HL-60 (cell line): ENCODE measurements at regions not wholly inside any gene's neighbourhood (a gene's known extent, or its start where the extent isn't known, plus 50 kb on each side); places are given as distances from the start of the nearest gene placed in this dataset.

ENCODE experiments used
- DNase-seq, 2 experiments: peaks; one replicate each; pipeline ENCODE4 v3.0.0-alpha.2; 2010 to 2020; ENCODE audit warnings: low read depth in 1 of 2, low spot score in 1 of 2
- H3K27ac ChIP-seq: fragments of 250-450 bp; sonication (Bioruptor Pico); replicated peaks from 2 replicates; pipeline ENCODE4 v1.5.1; 2020; ENCODE audit warnings: mild to moderate bottlenecking, moderate library complexity
- H3K27me3 ChIP-seq: fragments of 250-450 bp; sonication (Bioruptor Pico); 2 replicates; pipeline ENCODE4 v1.5.1; 2021; ENCODE audit warnings: mild to moderate bottlenecking, moderate library complexity; ENCODE audit not compliant: insufficient read depth, poor library complexity, severe bottlenecking
- H3K4me3 ChIP-seq: replicated peaks from 2 replicates; pipeline ENCODE4 v1.5.1; 2011; ENCODE audit warnings: mild to moderate bottlenecking, control low read depth, low read length; ENCODE audit not compliant: insufficient read depth
- GABPA ChIP-seq: IDR thresholded peaks from 2 replicates; pipeline ENCODE4 v1.6.1; 2012; ENCODE audit warnings: low read depth
- POLR2AphosphoS5 ChIP-seq: IDR thresholded peaks from 2 replicates; pipeline ENCODE4 v1.6.1; 2012; ENCODE audit warnings: low read depth
- REST ChIP-seq: IDR thresholded peaks from 2 replicates; pipeline ENCODE4 v1.6.1; 2012; ENCODE audit warnings: low read depth; ENCODE audit not compliant: insufficient replicate concordance
- SPI1 ChIP-seq: IDR thresholded peaks from 2 replicates; pipeline ENCODE4 v1.6.1; 2012; ENCODE audit warnings: low read depth, mild to moderate bottlenecking, borderline replicate concordance
- TF ChIP-seq, protein P1 (sequence below): IDR thresholded peaks from one replicate; pipeline ENCODE4 v1.5.1; 2011; ENCODE audit warnings: low read length, control low read depth, inconsistent platforms; ENCODE audit not compliant: insufficient read depth

DNA sequence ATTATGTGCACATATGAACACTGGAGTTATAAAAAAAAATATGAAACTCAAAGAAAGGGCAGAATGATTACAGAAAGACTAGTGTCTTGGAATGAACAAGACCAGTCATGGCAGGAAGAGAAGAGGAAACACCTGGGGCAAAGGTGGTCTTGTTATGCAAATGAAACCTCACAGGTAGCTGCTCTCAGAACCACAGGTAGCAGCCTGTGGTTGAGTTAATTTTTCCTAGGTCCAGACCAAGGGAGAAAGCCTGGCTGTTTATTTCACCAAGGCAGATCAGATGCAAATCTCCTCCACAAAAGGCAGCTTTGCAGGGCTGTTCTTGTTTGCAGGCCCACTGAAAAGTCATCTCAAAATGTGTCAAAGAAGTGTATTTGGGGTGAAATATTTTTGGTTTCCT, 785.8 kb downstream of the RNF144A start:
- Histone ChIP-seq H3K27ac (no peak overlapping the region), H3K27me3 (no peaks in the 10 kb centered on the region), H3K4me3 (no peak overlapping the region)
- DNase-seq = no peak
- no peak for TF ChIP-seq GABPA
- no peak for TF ChIP-seq REST
- TF ChIP-seq POLR2AphosphoS5 = no peak

DNA sequence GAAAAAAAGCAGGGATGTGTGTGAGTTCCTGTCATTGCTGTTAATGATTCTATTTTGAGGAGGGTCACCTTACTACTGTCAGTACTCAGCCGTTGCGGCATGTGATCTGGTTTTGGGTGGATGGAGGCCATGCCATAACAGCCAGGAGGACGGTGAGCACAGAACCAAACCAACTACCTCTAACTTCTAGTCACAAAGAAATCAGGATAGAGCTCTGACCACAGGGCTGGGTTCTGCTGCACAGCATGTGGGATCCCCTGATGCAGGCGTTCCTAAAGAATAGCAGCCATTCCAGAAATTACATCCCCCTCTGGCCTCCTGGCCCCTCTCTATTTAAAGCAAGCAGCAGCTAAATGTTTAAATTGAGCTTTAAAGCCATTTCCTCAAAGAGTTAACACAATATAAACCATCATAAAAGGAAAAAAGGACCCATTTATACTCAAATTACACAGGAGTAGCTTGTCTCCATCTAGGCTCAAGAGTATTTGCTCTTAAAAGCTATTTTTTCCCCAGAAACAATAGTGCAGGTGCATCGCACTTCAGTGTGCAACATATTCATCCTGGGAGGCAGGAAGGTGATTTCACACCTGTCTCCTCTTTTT, 786.4 kb downstream of the RNF144A start:
- no peak for DNase-seq
- H3K4me3 ChIP-seq = no peak overlapping the region
- no peak overlapping the region for H3K27ac ChIP-seq

DNA sequence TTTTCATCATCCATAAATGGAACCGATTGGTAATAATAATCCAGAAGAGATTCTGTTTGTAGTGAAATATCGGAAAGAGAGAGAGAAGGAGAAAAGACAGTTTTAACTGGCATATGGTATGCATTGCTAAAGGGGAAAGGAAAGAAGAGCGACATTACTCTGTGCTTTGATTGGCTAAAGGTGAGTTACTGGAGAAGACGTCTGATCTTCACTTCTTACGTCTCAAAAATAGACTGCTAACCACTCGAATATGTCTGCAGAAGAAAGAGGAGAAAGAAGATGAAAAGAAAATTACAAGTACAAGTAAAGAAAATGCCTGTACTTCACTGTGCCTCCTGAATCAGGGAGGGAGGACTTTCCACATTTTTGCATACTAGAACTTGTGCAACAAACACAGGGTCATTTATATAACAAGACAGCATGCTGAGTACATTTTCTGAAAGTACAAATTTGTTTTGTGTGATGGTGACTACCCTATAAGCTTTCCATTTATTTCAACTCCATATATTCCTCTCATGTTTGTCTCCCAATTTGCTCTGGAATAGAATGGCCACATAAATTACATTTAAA, 787.2 kb downstream of the RNF144A start:
- Histone ChIP-seq H3K27ac (no peak overlapping the region), H3K27me3 (no peaks in the 10 kb centered on the region), H3K4me3 (no peak overlapping the region)
- TF ChIP-seq POLR2AphosphoS5 (no peak), SPI1 (no peak), REST (no peak), GABPA (no peak)
- TF ChIP-seq, protein P1, sequence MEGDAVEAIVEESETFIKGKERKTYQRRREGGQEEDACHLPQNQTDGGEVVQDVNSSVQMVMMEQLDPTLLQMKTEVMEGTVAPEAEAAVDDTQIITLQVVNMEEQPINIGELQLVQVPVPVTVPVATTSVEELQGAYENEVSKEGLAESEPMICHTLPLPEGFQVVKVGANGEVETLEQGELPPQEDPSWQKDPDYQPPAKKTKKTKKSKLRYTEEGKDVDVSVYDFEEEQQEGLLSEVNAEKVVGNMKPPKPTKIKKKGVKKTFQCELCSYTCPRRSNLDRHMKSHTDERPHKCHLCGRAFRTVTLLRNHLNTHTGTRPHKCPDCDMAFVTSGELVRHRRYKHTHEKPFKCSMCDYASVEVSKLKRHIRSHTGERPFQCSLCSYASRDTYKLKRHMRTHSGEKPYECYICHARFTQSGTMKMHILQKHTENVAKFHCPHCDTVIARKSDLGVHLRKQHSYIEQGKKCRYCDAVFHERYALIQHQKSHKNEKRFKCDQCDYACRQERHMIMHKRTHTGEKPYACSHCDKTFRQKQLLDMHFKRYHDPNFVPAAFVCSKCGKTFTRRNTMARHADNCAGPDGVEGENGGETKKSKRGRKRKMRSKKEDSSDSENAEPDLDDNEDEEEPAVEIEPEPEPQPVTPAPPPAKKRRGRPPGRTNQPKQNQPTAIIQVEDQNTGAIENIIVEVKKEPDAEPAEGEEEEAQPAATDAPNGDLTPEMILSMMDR = no peak
- DNase-seq = no peak

More for the DNA sequence above, 786.4 kb downstream of the RNF144A start:
- TF ChIP-seq POLR2AphosphoS5 (no peak), GABPA (no peak)
- TF ChIP-seq, protein P1 = no peak
- H3K27me3 ChIP-seq = no peaks in the 10 kb centered on the region

- Histone ChIP-seq H3K4me3 (no peak overlapping the region), H3K27me3 (no peaks in the 10 kb centered on the region), H3K27ac (no peak overlapping the region)
- no peak for DNase-seq
- TF ChIP-seq POLR2AphosphoS5 (no peak), GABPA (no peak), REST (no peak), SPI1 (no peak)
- TF ChIP-seq, protein P1 = no peak
Measured at GRCh38 chr2:7706791-7707190, 789.6 kb downstream of the RNF144A start.
